ENCODE measurements at regions not wholly inside any gene's neighbourhood (a gene's known extent, or its start where the extent isn't known, plus 50 kb on each side); places are given as distances from the start of the nearest gene placed in this dataset.

GRCh38 chr9:78578072-78578471, 281.1 kb downstream of the PSAT1 start:
- no TSS peak for BruUV-seq (replicated peaks)

GRCh38 chr9:78582821-78583220, 285.9 kb downstream of the PSAT1 start:
- ChIA-PET POLR2A (ENCODE audit: low non-redundant PET) (no interaction called here), CTCF (no interaction called here)
- BruUV-seq (replicated peaks), result no TSS peak

More at GRCh38 chr9:78578072-78578471, 281.1 kb downstream of the PSAT1 start:
- H3K36me3 ChIP-seq (ENCODE audit: insufficient read depth, low read length, poor library complexity, severe bottlenecking), result no peaks in the 10 kb centered on the region
- no peaks in the 10 kb centered on the region for H3K9me3 ChIP-seq (ENCODE audit: low read depth, low read length, poor library complexity, severe bottlenecking)
- intact Hi-C loops (cut with micrococcal nuclease; ENCODE audit: unreplicated experiment), result no loop called here
- H3K27ac ChIP-seq (ENCODE audit: low read depth, low read length, poor library complexity, severe bottlenecking), result no peak overlapping the region
- H3K4me1 ChIP-seq (ENCODE audit: insufficient read depth, low read length, poor library complexity, severe bottlenecking), result peaks cover 13% of the 10 kb centered on the region
- CTCF ChIA-PET, result no interaction called here
- no peak for DNase-seq (ENCODE audit: low spot score)
- TF ChIP-seq EZH2 (IDR thresholded peaks at IDR 0.05; ENCODE audit: borderline replicate concordance, low read depth, low read length, poor library complexity, severe bottlenecking) (no peak), CTCF (conservative IDR thresholded peaks at IDR 0.05; ENCODE audit: low read depth, low read length) (no peak)
- H3K4me3 ChIP-seq (ENCODE audit: low read depth, low read length, poor library complexity, severe bottlenecking), result no peak overlapping the region
- POLR2A ChIA-PET (ENCODE audit: low non-redundant PET), result no interaction called here
- H3K27me3 ChIP-seq (replicated peaks; ENCODE audit: insufficient read depth, low read depth, low read length, poor library complexity), result peaks cover 73% of the 10 kb centered on the region

GRCh38 chr9:78584589-78584988, 287.7 kb downstream of the PSAT1 start:
- no peak for DNase-seq (ENCODE audit: low spot score)
- peaks cover 81% of the 10 kb centered on the region for H3K27me3 ChIP-seq (replicated peaks; ENCODE audit: insufficient read depth, low read depth, low read length, poor library complexity)
- ChIA-PET POLR2A (ENCODE audit: low non-redundant PET) (no interaction called here), CTCF (no interaction called here)
- H3K27ac ChIP-seq (ENCODE audit: low read depth, low read length, poor library complexity, severe bottlenecking), result no peak overlapping the region
- H3K36me3 ChIP-seq (ENCODE audit: insufficient read depth, low read length, poor library complexity, severe bottlenecking), result no peaks in the 10 kb centered on the region
- no peaks in the 10 kb centered on the region for H3K9me3 ChIP-seq (ENCODE audit: low read depth, low read length, poor library complexity, severe bottlenecking)
- no TSS peak for BruUV-seq (replicated peaks)
- H3K4me3 ChIP-seq (ENCODE audit: low read depth, low read length, poor library complexity, severe bottlenecking), result no peak overlapping the region
- H3K4me1 ChIP-seq (ENCODE audit: insufficient read depth, low read length, poor library complexity, severe bottlenecking), result no peaks in the 10 kb centered on the region
- TF ChIP-seq CTCF (conservative IDR thresholded peaks at IDR 0.05; ENCODE audit: low read depth, low read length) (no peak), EZH2 (IDR thresholded peaks at IDR 0.05; ENCODE audit: borderline replicate concordance, low read depth, low read length, poor library complexity, severe bottlenecking) (no peak)
- intact Hi-C loops (cut with micrococcal nuclease; ENCODE audit: unreplicated experiment), result no loop called here

More at GRCh38 chr9:78582821-78583220, 285.9 kb downstream of the PSAT1 start:
- H3K4me3 ChIP-seq (ENCODE audit: low read depth, low read length, poor library complexity, severe bottlenecking), result no peak overlapping the region
- peaks cover 82% of the 10 kb centered on the region for H3K27me3 ChIP-seq (replicated peaks; ENCODE audit: insufficient read depth, low read depth, low read length, poor library complexity)
- H3K36me3 ChIP-seq (ENCODE audit: insufficient read depth, low read length, poor library complexity, severe bottlenecking), result no peaks in the 10 kb centered on the region
- H3K4me1 ChIP-seq (ENCODE audit: insufficient read depth, low read length, poor library complexity, severe bottlenecking), result no peaks in the 10 kb centered on the region
- no peak for DNase-seq (ENCODE audit: low spot score)
- intact Hi-C loops (cut with micrococcal nuclease; ENCODE audit: unreplicated experiment), result no loop called here
- TF ChIP-seq EZH2 (IDR thresholded peaks at IDR 0.05; ENCODE audit: borderline replicate concordance, low read depth, low read length, poor library complexity, severe bottlenecking) (no peak), CTCF (conservative IDR thresholded peaks at IDR 0.05; ENCODE audit: low read depth, low read length) (no peak)
- H3K9me3 ChIP-seq (ENCODE audit: low read depth, low read length, poor library complexity, severe bottlenecking), result no peaks in the 10 kb centered on the region
- H3K27ac ChIP-seq (ENCODE audit: low read depth, low read length, poor library complexity, severe bottlenecking), result no peak overlapping the region

Data from A673 (cell line).